SU-DHL-6 (cell line): ENCODE measurements at regions not wholly inside any gene's neighbourhood (a gene's known extent, or its start where the extent isn't known, plus 50 kb on each side); places are given as distances from the start of the nearest gene placed in this dataset.

Source experiments
- EZH2phosphoT487 ChIP-seq: fragments of 200-600 bp; sonication (generic), shearing (Covaris generic); conservative IDR thresholded peaks from 2 replicates; pipeline ENCODE4 v1.6.1; 2018; ENCODE audit warnings: mild to moderate bottlenecking, antibody characterized with exemption, low read length, moderate library complexity, mixed read lengths
- TF ChIP-seq, protein P1 (sequence below): fragments of 200-600 bp; sonication (generic); IDR thresholded peaks from one replicate; pipeline ENCODE4 v1.5.1; 2017; ENCODE audit warnings: antibody characterized with exemption, mild to moderate bottlenecking, low read length, moderate library complexity; ENCODE audit not compliant: insufficient read depth, poor library complexity, severe bottlenecking

GRCh38 chr3:38988955-38989354, 62.8 kb downstream of the SCN11A start:
- TF ChIP-seq, protein P1, sequence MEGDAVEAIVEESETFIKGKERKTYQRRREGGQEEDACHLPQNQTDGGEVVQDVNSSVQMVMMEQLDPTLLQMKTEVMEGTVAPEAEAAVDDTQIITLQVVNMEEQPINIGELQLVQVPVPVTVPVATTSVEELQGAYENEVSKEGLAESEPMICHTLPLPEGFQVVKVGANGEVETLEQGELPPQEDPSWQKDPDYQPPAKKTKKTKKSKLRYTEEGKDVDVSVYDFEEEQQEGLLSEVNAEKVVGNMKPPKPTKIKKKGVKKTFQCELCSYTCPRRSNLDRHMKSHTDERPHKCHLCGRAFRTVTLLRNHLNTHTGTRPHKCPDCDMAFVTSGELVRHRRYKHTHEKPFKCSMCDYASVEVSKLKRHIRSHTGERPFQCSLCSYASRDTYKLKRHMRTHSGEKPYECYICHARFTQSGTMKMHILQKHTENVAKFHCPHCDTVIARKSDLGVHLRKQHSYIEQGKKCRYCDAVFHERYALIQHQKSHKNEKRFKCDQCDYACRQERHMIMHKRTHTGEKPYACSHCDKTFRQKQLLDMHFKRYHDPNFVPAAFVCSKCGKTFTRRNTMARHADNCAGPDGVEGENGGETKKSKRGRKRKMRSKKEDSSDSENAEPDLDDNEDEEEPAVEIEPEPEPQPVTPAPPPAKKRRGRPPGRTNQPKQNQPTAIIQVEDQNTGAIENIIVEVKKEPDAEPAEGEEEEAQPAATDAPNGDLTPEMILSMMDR, result no peak
- no peak for TF ChIP-seq EZH2phosphoT487
